Testis (tissue), 2 donors: ENCODE measurements at regions not wholly inside any gene's neighbourhood (a gene's known extent, or its start where the extent isn't known, plus 50 kb on each side); places are given as distances from the start of the nearest gene placed in this dataset.
"Not testable (repeated sequence)": the region's sequence is repeated elsewhere in the genome, so short reads cannot be mapped to it uniquely, and the experiment has no call there.

Experiments used
- DNase-seq: peaks from one replicate; pipeline ENCODE4 v3.0.0-alpha.2; 2019
- H3K27ac ChIP-seq, 2 donors: fragments of 200-600 bp; sonication (generic); one replicate each; pipeline ENCODE4 v1.5.1; 2019
- H3K27me3 ChIP-seq: fragments of 200-600 bp; sonication (generic); one replicate; pipeline ENCODE4 v1.5.1; 2019
- H3K36me3 ChIP-seq: fragments of 200-600 bp; sonication (generic); one replicate; pipeline ENCODE4 v1.5.1; 2017; ENCODE audit warnings: low read depth; ENCODE audit errors: missing control alignments
- H3K4me1 ChIP-seq: fragments of 200-600 bp; sonication (generic); one replicate; pipeline ENCODE4 v1.5.1; 2019
- H3K4me3 ChIP-seq, 2 donors: fragments of 200-600 bp; sonication (generic); one replicate each; pipeline ENCODE4 v1.5.1; 2017 to 2019
- H3K9me3 ChIP-seq: fragments of 200-600 bp; sonication (generic); one replicate; pipeline ENCODE4 v1.5.1; 2017
- POLR2A ChIP-seq: fragments of 450-650 bp; IDR thresholded peaks from one replicate; pipeline ENCODE4 v1.6.1; 2017; ENCODE audit warnings: antibody characterized with exemption, mild to moderate bottlenecking, moderate library complexity
- WGBS, 2 donors: methylation state at CpG; one replicate each; pipeline ENCODE4 v1.1.5; 2018; 5-methylcytosine and 5-hydroxymethylcytosine counted together
- intact Hi-C: fragments of 100-400 bp; cut with DNase I; formaldehyde crosslinking; loops from one replicate; pipeline ENCODE4 v1.15.1; 2023; ENCODE audit warnings: low total_unique reads
- TF ChIP-seq, protein P1 (sequence below), 3 experiments: fragments of 450-650 bp in 2 of 3; fragments of 200-600 bp in 1 of 3; sonication (generic) in 1 of 3; IDR thresholded peaks; one replicate each; pipeline ENCODE4 v1.5.1; 2016 to 2019; ENCODE audit warnings: antibody characterized with exemption in 3 of 3, mild to moderate bottlenecking in 2 of 3, moderate library complexity in 1 of 3

- 60 to 71% methylated on average over 3 of the region's 3 CpGs for WGBS, 2 donors
- intact Hi-C loops = no loop called here
Measured at GRCh38 chr11:42870480-42870879, 441.3 kb upstream of the API5 start.

GRCh38 chr11:42873800-42874405 is 437.9 kb upstream of the API5 start:
- intact Hi-C loops, DNase-seq: not testable (repeated sequence)
- WGBS, 2 donors = 60 to 89% methylated on average over 3 to 22 of the region's 23 CpGs

More at GRCh38 chr11:42870480-42870879, 441.3 kb upstream of the API5 start:
- H3K4me3 ChIP-seq = no peak overlapping the region
- no peaks in the 10 kb centered on the region for H3K27me3 ChIP-seq
- H3K9me3 ChIP-seq = no peaks in the 10 kb centered on the region
- no peak overlapping the region for H3K27ac ChIP-seq
- H3K36me3 ChIP-seq = no peaks in the 10 kb centered on the region
- DNase-seq = no peak
- H3K4me1 ChIP-seq = no peaks in the 10 kb centered on the region
- no peak for TF ChIP-seq POLR2A
- TF ChIP-seq, protein P1, sequence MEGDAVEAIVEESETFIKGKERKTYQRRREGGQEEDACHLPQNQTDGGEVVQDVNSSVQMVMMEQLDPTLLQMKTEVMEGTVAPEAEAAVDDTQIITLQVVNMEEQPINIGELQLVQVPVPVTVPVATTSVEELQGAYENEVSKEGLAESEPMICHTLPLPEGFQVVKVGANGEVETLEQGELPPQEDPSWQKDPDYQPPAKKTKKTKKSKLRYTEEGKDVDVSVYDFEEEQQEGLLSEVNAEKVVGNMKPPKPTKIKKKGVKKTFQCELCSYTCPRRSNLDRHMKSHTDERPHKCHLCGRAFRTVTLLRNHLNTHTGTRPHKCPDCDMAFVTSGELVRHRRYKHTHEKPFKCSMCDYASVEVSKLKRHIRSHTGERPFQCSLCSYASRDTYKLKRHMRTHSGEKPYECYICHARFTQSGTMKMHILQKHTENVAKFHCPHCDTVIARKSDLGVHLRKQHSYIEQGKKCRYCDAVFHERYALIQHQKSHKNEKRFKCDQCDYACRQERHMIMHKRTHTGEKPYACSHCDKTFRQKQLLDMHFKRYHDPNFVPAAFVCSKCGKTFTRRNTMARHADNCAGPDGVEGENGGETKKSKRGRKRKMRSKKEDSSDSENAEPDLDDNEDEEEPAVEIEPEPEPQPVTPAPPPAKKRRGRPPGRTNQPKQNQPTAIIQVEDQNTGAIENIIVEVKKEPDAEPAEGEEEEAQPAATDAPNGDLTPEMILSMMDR (IDR thresholded peaks at IDR 0.05) = no peak

DNA sequence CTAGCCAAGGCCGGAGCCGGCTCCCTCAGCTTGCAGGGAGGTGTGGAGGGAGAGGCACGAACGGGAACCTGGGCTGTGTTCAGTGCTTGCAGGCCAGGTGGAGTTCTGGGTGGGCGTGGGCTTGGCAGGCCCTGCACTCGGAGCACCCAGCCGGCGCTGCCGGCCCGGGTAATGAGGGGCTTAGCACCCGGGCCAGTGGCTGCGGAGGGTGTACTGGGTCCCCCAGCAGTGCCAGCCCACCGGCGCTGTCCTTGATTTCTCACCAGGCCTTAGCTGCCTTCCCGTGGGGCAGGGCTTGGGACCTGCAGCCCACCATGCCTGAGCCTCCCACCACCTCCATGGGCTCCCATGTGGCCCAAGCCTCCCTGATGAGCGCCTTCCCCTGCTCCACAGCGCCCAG is 430.5 kb upstream of the API5 start:
- H3K4me1 ChIP-seq, intact Hi-C loops, H3K4me3 ChIP-seq, H3K36me3 ChIP-seq, H3K27me3 ChIP-seq, H3K27ac ChIP-seq, DNase-seq, H3K9me3 ChIP-seq: not testable (repeated sequence)
- WGBS, 2 donors = 86 to 100% methylated on average over 2 to 17 of the region's 17 CpGs

More at GRCh38 chr11:42873800-42874405, 437.9 kb upstream of the API5 start:
- not testable (repeated sequence) for H3K27me3 ChIP-seq, H3K9me3 ChIP-seq, H3K27ac ChIP-seq, H3K36me3 ChIP-seq, H3K4me3 ChIP-seq, H3K4me1 ChIP-seq

GRCh38 chr11:42890773-42891172 is 421.0 kb upstream of the API5 start:
- Histone ChIP-seq H3K4me1 (no peaks in the 10 kb centered on the region), H3K27ac (no peak overlapping the region), H3K27me3 (no peaks in the 10 kb centered on the region), H3K4me3 (no peak overlapping the region), H3K36me3 (no peaks in the 10 kb centered on the region), H3K9me3 (no peaks in the 10 kb centered on the region)
- intact Hi-C loops = no loop called here
- 28 to 43% methylated on average over 2 of the region's 2 CpGs for WGBS, 2 donors
- no peak for DNase-seq
- TF ChIP-seq, protein P1 (IDR thresholded peaks at IDR 0.05) = no peak
- TF ChIP-seq POLR2A = no peak

GRCh38 chr11:42901084-42901483 is 410.7 kb upstream of the API5 start:
- Histone ChIP-seq H3K36me3 (no peaks in the 10 kb centered on the region), H3K27ac (no peak overlapping the region), H3K4me3 (no peak overlapping the region), H3K9me3 (no peaks in the 10 kb centered on the region), H3K27me3 (no peaks in the 10 kb centered on the region), H3K4me1 (no peaks in the 10 kb centered on the region)
- no peak for DNase-seq
- 33 to 35% methylated on average over 1 of the region's 1 CpG for WGBS, 2 donors
- TF ChIP-seq POLR2A = no peak
- TF ChIP-seq, protein P1 (IDR thresholded peaks at IDR 0.05) = no peak
- intact Hi-C loops = no loop called here

GRCh38 chr11:42906226-42906625 is 405.6 kb upstream of the API5 start:
- H3K9me3 ChIP-seq = no peaks in the 10 kb centered on the region
- 62 to 67% methylated on average over 7 of the region's 7 CpGs for WGBS, 2 donors
- intact Hi-C loops = no loop called here
- H3K36me3 ChIP-seq = no peaks in the 10 kb centered on the region
- DNase-seq = no peak
- no peak overlapping the region for H3K27ac ChIP-seq
- no peak for TF ChIP-seq POLR2A
- TF ChIP-seq, protein P1 (IDR thresholded peaks at IDR 0.05) = no peak
- H3K4me1 ChIP-seq = no peaks in the 10 kb centered on the region
- H3K27me3 ChIP-seq = no peaks in the 10 kb centered on the region
- H3K4me3 ChIP-seq = no peak overlapping the region
